SJCRH30 (cell line): ENCODE measurements at regions not wholly inside any gene's neighbourhood (a gene's known extent, or its start where the extent isn't known, plus 50 kb on each side); places are given as distances from the start of the nearest gene placed in this dataset.
A peak's percentile ranks its signal among the peaks of the same experiment; 100 is the strongest.

Experiments
- DNase-seq, 2 experiments: peaks; one replicate each; pipeline ENCODE4 v3.0.0-alpha.2; 2015 to 2020
- H3K27ac ChIP-seq: fragments of 250-450 bp; sonication (Bioruptor Pico); 2 replicates; pipeline ENCODE4 v1.5.1; 2020; ENCODE audit warnings: mild to moderate bottlenecking, moderate library complexity
- H3K27me3 ChIP-seq: fragments of 250-450 bp; sonication (Bioruptor Pico); 2 replicates; pipeline ENCODE4 v1.5.1; 2020; ENCODE audit warnings: mild to moderate bottlenecking, moderate library complexity
- H3K36me3 ChIP-seq: fragments of 250-450 bp; sonication (Bioruptor Pico); 2 replicates; pipeline ENCODE4 v1.5.1; 2020; ENCODE audit warnings: mild to moderate bottlenecking, moderate library complexity
- H3K4me1 ChIP-seq: fragments of 250-450 bp; sonication (Bioruptor Pico); 2 replicates; pipeline ENCODE4 v1.5.1; 2020; ENCODE audit warnings: mild to moderate bottlenecking, moderate library complexity
- H3K4me3 ChIP-seq: fragments of 250-450 bp; sonication (Bioruptor Pico); 2 replicates; pipeline ENCODE4 v1.5.1; 2020; ENCODE audit warnings: mild to moderate bottlenecking, moderate library complexity
- H3K9me3 ChIP-seq: fragments of 250-450 bp; sonication (Bioruptor Pico); replicated peaks from 2 replicates; pipeline ENCODE4 v1.5.1; 2020; ENCODE audit warnings: mild to moderate bottlenecking, moderate library complexity

DNA sequence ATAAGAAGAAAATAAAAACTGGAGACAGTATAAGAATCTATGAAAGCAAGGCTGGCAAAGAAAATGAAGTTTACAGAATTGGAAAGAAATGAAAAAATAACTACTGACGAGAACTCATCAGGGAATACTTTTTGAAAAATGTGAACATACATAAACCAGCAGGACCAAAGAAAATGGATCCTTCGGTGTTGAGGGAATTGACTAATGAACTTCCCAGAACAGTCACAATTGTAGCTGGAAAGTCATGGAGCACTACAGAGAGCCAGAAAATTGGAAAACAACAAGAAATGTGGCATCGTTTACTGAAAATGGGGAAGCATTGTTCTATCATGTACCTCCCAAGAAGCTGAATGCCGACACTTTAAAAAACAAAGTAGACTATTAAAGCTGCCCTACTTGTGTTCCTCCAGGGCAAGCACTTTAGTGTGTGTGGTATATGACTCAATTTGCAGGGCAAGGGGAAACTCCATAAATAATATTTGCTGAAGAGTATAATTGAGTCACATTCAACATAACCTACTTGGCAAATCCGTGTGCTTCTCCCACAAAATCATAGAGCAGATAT is 1221.6 kb upstream of the NRXN1 start:
- DNase-seq, result no peak
- no peaks in the 10 kb centered on the region for H3K27me3 ChIP-seq
- no peaks in the 10 kb centered on the region for H3K9me3 ChIP-seq
- H3K4me3 ChIP-seq, result no peak overlapping the region
- H3K4me1 ChIP-seq, result no peaks in the 10 kb centered on the region
- H3K27ac ChIP-seq, result no peak overlapping the region
- no peaks in the 10 kb centered on the region for H3K36me3 ChIP-seq

DNA sequence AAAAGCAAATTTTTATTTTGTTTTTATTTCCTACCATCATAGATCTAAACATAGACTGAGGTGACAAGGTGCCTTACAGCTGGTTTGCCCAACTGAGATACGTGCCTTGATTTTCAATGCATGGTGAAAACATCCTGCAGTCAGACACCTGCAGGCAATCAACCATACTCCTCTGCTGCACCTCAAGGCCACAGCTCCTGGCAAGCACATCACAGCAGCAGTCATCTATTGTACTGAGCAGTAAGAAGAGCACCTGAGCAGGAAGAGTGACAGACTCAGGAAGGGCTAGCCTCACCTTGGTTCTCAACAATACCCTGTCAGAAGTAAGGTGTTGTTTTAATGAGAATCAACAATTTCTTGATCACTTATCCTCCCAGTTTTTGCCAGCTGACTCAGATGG is 1206.8 kb upstream of the NRXN1 start:
- no peak for DNase-seq
- Histone ChIP-seq H3K27ac (no peak overlapping the region), H3K4me1 (no peaks in the 10 kb centered on the region), H3K4me3 (no peak overlapping the region), H3K36me3 (no peaks in the 10 kb centered on the region), H3K27me3 (no peaks in the 10 kb centered on the region), H3K9me3 (no peaks in the 10 kb centered on the region)

DNA sequence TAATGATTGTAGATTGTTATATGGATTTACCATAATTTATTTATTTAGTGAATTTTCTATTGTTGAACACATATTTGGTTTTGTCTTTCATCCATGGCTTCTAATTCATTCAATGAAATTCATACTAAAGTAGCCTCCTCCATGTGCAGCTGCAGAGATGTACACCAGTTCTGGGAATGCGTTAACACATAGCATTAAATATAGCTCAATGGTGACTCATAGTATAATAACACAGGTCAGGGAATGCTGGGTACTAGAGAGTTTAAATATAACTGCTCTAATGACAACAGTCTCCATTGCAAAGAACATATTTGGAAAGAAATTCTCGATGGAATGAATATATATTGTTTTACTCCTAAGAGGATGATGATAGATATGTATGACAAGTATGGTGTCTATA is 1190.2 kb upstream of the NRXN1 start:
- H3K4me1 ChIP-seq, result no peaks in the 10 kb centered on the region
- H3K9me3 ChIP-seq, result no peaks in the 10 kb centered on the region
- no peak for DNase-seq
- no peaks in the 10 kb centered on the region for H3K27me3 ChIP-seq
- H3K4me3 ChIP-seq, result no peak overlapping the region
- H3K36me3 ChIP-seq, result no peaks in the 10 kb centered on the region
- no peak overlapping the region for H3K27ac ChIP-seq

DNA sequence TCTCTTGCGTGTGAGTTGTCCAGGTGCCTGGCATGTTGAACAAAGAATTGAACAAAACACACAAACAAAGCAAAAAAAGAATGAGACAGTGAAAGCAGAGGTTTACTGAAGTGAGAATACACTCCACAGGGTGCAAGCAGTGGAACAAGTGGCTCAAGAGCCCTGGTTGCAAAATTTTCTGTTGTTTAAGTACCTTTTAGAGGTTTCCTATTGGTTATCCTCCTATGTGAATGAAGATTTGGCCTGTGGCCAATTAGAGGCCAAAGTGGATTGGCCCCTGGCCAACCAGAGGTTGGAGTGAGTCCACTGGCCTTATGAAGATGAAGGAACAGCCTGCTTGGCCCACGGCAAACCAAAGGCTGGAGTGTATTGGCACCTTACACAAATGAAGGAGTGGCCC is 1188.5 kb upstream of the NRXN1 start:
- Histone ChIP-seq H3K9me3 (no peaks in the 10 kb centered on the region), H3K4me1 (no peaks in the 10 kb centered on the region), H3K4me3 (no peak overlapping the region), H3K27ac (no peak overlapping the region), H3K27me3 (no peaks in the 10 kb centered on the region), H3K36me3 (no peaks in the 10 kb centered on the region)
- DNase-seq, result peak in 1 of 2 experiments; percentile 2

DNA sequence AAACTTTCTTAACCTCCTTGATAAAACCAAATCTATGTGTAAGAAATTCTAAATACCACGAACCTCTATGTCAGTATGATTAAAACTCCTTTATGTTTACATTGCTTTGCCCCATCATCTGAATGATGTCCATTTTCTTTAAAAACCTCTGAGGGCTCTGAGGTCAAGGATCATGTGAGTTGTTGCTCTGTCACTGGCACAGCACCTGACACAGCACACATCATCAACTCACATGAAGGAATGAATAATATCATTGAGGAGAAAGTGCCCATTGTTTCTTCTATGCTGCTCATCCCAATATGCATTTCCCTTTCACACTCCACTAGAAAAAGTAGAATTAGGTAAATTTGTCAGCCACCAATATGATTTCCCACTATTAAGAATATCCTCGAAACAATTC is 1178.7 kb upstream of the NRXN1 start:
- no peak overlapping the region for H3K27ac ChIP-seq
- H3K36me3 ChIP-seq, result no peaks in the 10 kb centered on the region
- DNase-seq, result no peak
- H3K4me1 ChIP-seq, result no peaks in the 10 kb centered on the region
- no peaks in the 10 kb centered on the region for H3K9me3 ChIP-seq
- no peak overlapping the region for H3K4me3 ChIP-seq
- no peaks in the 10 kb centered on the region for H3K27me3 ChIP-seq

DNA sequence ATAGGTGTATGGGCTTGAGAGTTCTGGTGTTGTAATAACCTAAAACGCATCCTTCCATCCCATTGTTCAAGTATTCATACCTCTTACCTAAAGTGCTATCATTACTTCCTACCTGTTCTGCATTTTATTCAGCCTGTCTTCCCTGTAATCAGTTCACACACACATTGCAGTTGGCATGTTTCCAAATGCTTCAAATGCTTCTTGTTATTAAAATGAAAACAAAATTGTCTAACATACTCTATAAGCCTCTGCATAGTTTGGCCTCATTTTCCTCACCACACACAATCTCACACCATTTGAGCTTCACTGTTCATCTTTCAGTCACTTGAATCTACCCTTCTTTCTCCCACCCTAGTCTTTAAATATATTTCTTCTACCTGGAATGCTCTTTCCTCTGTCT is 1178.2 kb upstream of the NRXN1 start:
- no peak overlapping the region for H3K27ac ChIP-seq
- no peaks in the 10 kb centered on the region for H3K36me3 ChIP-seq
- no peak overlapping the region for H3K4me3 ChIP-seq
- no peaks in the 10 kb centered on the region for H3K27me3 ChIP-seq
- H3K4me1 ChIP-seq, result no peaks in the 10 kb centered on the region
- no peak for DNase-seq
- no peaks in the 10 kb centered on the region for H3K9me3 ChIP-seq

DNA sequence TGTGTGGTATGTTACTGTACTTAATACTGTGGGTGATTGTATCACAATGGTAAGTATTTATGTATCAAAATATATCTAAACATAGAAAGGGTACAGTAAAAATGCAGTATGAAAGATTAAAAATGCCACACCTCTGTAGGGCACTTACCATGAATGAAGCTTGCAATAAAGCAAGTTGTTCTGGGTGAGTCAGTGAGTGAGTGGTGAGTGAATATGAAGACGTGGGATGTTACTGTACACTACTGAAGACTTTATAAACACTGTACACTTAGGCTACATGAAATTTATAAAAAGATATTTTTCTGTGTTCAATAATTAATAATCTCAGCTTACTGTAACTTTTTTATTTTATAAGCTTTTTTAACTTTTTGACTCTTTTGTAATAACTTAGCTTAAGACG is 1162.4 kb upstream of the NRXN1 start:
- Histone ChIP-seq H3K9me3 (no peaks in the 10 kb centered on the region), H3K4me3 (no peak overlapping the region), H3K27me3 (no peaks in the 10 kb centered on the region), H3K36me3 (no peaks in the 10 kb centered on the region), H3K4me1 (no peaks in the 10 kb centered on the region), H3K27ac (no peak overlapping the region)
- no peak for DNase-seq

DNA sequence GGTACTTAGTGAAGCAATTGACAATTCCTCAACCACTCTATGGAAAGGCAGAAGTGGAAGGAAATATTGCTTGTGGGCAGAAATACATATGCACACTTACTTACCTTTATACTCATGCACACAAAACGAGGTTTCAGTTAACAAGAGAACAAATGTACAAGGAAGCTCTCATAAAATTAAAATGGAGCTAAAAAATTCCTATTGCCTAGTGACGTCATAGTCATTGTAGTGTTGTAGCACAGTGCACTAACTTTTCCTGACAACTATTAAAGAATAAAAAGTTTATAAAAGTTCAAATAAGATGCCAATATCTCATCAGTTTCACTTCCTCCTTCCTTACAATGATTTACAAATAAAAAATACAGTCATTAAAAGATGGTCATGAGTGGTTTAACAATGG is 1161.9 kb upstream of the NRXN1 start:
- Histone ChIP-seq H3K4me3 (no peak overlapping the region), H3K4me1 (no peaks in the 10 kb centered on the region), H3K9me3 (no peaks in the 10 kb centered on the region), H3K27ac (no peak overlapping the region), H3K36me3 (no peaks in the 10 kb centered on the region), H3K27me3 (no peaks in the 10 kb centered on the region)
- DNase-seq, result no peak

DNA sequence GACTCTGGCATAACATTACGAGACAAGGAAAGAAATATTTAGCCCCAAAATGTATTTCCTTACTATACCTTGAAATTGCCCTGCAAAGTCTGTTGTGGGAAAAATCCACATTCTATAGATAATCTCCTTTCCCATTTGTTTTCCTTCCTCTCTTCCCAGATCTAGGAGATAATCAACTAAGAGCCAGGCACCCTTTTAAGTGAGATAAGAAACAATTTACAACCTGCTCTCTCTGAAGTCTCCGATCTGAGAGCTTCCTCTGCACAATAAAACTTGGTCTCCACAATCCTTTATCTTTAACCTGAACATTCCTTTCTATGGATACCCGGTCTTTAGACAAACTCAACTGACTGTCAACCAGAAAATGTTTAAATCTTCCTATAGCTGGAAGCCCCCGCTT is 1160.7 kb upstream of the NRXN1 start:
- Histone ChIP-seq H3K27me3 (no peaks in the 10 kb centered on the region), H3K9me3 (no peaks in the 10 kb centered on the region), H3K36me3 (no peaks in the 10 kb centered on the region), H3K4me3 (no peak overlapping the region), H3K27ac (no peak overlapping the region), H3K4me1 (no peaks in the 10 kb centered on the region)
- DNase-seq, result no peak

DNA sequence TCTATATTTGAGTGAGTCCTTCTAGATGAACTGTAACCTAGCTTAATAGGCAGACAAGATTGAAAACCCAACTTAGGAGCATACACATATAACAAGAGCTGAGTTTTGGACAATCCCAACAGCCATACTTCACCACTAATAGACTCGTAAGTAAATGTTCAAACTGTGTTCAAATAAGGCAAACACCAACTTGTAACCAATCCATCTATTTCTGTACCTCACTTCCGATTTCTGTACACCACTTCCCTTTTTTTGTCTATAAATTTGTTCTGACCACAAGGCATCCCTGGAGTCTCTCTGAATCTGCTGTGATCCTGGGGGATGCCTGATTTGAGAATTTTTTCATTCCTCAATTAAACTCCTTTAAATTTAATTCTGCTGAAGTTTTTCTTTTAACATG is 1149.1 kb upstream of the NRXN1 start:
- Histone ChIP-seq H3K4me3 (no peak overlapping the region), H3K27ac (no peak overlapping the region), H3K9me3 (no peaks in the 10 kb centered on the region), H3K4me1 (no peaks in the 10 kb centered on the region), H3K27me3 (no peaks in the 10 kb centered on the region), H3K36me3 (no peaks in the 10 kb centered on the region)
- no peak for DNase-seq

DNA sequence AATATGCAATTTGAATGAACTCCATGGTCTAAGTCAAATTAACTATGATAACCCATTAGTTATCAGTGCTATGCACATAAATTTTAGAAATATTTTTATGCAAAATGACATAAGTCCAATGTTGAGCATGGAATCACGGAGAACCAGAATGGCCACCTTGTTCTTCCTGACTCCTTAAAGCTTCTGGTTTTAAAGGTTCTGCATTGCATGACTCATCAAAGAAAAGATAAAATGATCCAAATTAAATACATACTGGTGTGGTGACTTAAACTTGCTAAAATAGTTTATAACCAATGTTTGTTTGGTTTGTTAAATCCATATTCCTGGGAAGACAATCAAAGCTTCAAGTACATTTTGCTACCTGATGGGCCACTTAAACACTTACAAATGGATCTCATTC is 1146.9 kb upstream of the NRXN1 start:
- Histone ChIP-seq H3K36me3 (no peaks in the 10 kb centered on the region), H3K9me3 (no peaks in the 10 kb centered on the region), H3K4me3 (no peak overlapping the region), H3K4me1 (no peaks in the 10 kb centered on the region), H3K27ac (no peak overlapping the region), H3K27me3 (no peaks in the 10 kb centered on the region)
- no peak for DNase-seq

DNA sequence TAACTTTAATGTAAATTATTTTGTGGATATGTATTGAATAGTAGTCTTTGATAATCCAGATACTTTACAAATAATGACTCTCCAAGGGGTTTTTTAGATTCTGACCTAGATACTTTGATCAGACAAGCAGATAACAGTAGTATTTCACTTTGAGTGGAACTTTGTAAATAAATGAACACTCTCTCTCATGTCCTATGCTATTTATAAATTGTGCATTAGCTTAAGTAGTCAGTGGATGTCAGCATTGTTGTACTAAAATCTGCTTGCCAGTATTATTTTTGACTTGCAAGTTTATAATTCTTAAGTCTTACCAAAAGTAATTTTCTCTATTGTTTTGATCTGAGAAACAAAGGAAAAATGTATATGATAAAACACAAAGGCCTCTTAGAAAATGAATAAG is 1113.1 kb upstream of the NRXN1 start:
- no peaks in the 10 kb centered on the region for H3K4me1 ChIP-seq
- no peaks in the 10 kb centered on the region for H3K9me3 ChIP-seq
- no peaks in the 10 kb centered on the region for H3K27me3 ChIP-seq
- no peak overlapping the region for H3K27ac ChIP-seq
- no peak overlapping the region for H3K4me3 ChIP-seq
- no peak for DNase-seq
- H3K36me3 ChIP-seq, result no peaks in the 10 kb centered on the region

DNA sequence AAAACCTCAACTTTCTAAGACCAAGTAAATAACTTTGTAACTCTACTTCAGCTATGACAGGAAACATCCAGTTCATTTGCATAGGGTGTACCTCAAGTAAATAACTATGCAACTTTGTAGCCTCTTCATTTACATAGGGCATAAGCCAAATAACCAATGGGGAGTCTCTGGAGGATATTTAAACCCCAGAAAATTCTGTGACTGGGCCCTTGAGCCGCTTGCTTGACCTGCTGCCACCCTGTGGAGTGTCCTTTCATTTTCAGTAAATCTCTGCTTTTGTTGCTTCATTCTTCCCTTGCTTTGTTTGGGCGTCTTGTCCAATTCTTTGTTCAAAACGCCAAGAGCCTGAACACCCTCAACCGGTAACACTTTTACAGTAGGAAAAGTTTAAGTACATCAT is 1112.7 kb upstream of the NRXN1 start:
- Histone ChIP-seq H3K9me3 (no peaks in the 10 kb centered on the region), H3K27me3 (no peaks in the 10 kb centered on the region), H3K27ac (no peak overlapping the region), H3K4me1 (no peaks in the 10 kb centered on the region), H3K36me3 (no peaks in the 10 kb centered on the region), H3K4me3 (no peak overlapping the region)
- no peak for DNase-seq

DNA sequence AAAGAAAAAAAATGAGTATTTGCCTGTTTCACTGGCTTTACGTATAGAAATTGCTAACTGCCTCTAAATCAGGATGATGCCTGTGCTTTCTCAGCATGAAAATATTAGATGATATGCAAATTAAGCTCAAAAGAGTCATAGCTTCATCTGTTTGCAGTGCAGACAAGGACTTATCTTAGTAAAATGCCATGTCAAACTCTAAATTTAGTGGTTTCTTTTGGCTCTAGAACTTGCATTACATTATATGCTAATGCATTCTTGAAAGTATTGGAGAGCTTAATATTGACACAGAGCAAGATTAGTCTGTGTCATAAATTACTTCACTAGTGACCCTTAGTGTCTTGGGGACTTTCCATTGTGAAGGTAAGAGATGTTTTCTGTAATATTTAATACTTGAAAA is 1109.1 kb upstream of the NRXN1 start:
- no peaks in the 10 kb centered on the region for H3K4me1 ChIP-seq
- no peak for DNase-seq
- no peaks in the 10 kb centered on the region for H3K9me3 ChIP-seq
- H3K27ac ChIP-seq, result no peak overlapping the region
- H3K36me3 ChIP-seq, result no peaks in the 10 kb centered on the region
- H3K27me3 ChIP-seq, result no peaks in the 10 kb centered on the region
- no peak overlapping the region for H3K4me3 ChIP-seq

DNA sequence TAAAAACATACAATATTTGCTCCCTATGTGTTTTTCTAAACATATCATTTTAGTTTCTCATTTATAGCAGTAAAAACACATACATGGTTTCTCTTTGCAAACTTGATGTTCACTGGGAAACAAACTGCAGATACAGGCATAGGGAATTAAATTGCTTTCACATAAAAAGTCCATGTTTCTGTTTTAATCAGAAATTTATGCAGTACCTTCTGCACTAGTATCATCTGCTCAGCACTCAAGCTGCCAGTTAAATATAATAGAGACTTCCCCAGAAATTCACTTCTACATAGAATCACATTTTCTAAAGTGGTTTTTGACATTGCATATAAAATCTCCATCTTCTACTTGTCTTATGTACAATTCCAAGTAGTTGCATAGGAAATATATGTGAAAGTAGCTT is 1107.3 kb upstream of the NRXN1 start:
- Histone ChIP-seq H3K27me3 (no peaks in the 10 kb centered on the region), H3K27ac (no peak overlapping the region), H3K4me3 (no peak overlapping the region), H3K9me3 (no peaks in the 10 kb centered on the region), H3K4me1 (no peaks in the 10 kb centered on the region), H3K36me3 (no peaks in the 10 kb centered on the region)
- no peak for DNase-seq

DNA sequence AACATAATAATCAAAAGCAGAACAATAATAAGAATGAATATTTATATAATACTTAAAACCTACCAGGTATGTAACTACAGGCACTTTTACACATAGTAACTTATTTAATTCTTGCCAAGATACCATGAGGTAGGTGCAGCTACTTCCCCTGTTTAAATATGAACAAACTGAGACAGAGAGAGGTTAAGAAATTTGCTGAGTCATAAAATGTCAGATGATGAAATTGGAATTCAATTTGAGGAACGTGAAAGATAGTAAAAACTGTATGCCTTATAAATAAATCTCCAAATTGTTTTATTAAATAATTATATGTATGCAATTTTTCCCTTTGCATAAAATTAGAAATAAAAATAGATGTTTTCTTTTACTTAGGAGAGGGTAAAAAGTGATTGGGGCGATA is 1103.3 kb upstream of the NRXN1 start:
- H3K4me1 ChIP-seq, result no peaks in the 10 kb centered on the region

DNA sequence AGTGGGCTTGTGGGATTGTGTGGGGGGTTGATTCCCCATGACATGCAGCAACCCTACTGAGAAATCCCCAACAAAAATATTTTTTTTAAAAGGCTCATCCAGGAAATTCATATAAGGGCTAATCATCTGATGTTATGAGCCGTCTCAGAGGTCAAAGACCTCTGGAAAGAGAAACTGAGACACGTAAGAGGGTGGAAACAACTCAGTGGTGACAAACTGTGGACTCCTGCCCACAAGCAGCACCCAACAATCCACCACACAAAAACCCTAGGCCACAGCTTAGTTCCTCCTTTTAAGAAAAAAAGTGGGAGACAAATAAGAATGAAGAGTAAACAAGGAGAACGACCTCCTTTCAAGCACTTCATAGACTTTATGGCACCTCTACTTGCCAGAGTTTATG is 1096.1 kb upstream of the NRXN1 start:
- no peak for DNase-seq
- no peak overlapping the region for H3K27ac ChIP-seq
- no peak overlapping the region for H3K4me3 ChIP-seq
- H3K27me3 ChIP-seq, result no peaks in the 10 kb centered on the region
- H3K36me3 ChIP-seq, result no peaks in the 10 kb centered on the region
- no peaks in the 10 kb centered on the region for H3K9me3 ChIP-seq
- H3K4me1 ChIP-seq, result no peaks in the 10 kb centered on the region

More for the DNA sequence above, 1103.3 kb upstream of the NRXN1 start:
- H3K4me3 ChIP-seq, result no peak overlapping the region
- H3K27ac ChIP-seq, result no peak overlapping the region
- H3K27me3 ChIP-seq, result no peaks in the 10 kb centered on the region
- H3K36me3 ChIP-seq, result no peaks in the 10 kb centered on the region
- no peak for DNase-seq
- H3K9me3 ChIP-seq, result no peaks in the 10 kb centered on the region
